HG03175 (cell line): ENCODE measurements at regions not wholly inside any gene's neighbourhood (a gene's known extent, or its start where the extent isn't known, plus 50 kb on each side); places are given as distances from the start of the nearest gene placed in this dataset.

Source experiments
- ATAC-seq: cut with Tn5 transposase; IDR thresholded peaks from one replicate; pipeline ENCODE4 v1.9.1; 2021; ENCODE audit warnings: mild to moderate bottlenecking, moderate library complexity; ENCODE audit not compliant: unreplicated experiment

- no peak for ATAC-seq
Observed at GRCh38 chr7:38069052-38069451, 109.0 kb upstream of the STARD3NL start.

- peak; percentile 64 for ATAC-seq
Observed at GRCh38 chr7:38070718-38071117, 107.3 kb upstream of the STARD3NL start.

DNA sequence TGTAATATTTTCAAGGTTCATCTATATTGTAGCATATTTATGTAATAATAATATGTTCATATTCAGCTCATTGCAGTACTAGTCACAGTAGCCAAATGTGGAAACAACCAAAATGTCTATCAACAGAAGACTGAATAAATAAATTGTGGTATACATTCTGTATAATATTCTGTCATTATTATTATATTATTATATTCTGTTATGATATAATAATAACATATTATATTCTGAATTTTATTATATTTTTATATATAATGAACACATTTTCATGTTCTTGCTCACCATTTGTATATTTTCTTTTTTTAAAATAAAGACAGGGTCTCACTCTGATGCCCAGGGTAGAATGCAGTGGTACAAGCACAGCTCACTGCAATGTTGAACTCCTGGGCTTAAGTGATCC is 91.2 kb upstream of the STARD3NL start:
- ATAC-seq, result no peak

GRCh38 chr7:38102507-38102906 is 75.5 kb upstream of the STARD3NL start:
- no peak for ATAC-seq

- ATAC-seq, result peak; percentile 75
Observed at GRCh38 chr7:38105874-38106483, 72.1 kb upstream of the STARD3NL start.

GRCh38 chr7:38107486-38107893 is 70.6 kb upstream of the STARD3NL start:
- peak; percentile 67 for ATAC-seq

DNA sequence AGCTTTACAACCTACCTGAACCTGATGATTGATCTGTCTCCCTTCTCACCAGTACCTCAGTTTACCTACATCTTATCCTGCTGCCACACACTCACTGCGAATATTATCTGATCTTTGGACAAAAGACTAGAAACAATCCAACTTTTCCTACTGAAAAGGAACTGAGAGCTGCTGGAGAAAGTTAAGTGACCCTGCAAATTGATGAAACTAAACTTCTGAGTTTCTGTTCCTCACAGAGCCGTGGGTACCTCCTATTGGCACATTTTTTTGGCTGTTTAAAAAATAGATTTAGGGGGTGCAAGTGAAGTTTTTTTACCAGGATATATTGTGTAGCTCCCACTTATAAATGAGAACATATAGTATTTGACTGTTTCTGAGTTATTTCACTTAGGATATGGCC is 66.0 kb upstream of the STARD3NL start:
- no peak for ATAC-seq

DNA sequence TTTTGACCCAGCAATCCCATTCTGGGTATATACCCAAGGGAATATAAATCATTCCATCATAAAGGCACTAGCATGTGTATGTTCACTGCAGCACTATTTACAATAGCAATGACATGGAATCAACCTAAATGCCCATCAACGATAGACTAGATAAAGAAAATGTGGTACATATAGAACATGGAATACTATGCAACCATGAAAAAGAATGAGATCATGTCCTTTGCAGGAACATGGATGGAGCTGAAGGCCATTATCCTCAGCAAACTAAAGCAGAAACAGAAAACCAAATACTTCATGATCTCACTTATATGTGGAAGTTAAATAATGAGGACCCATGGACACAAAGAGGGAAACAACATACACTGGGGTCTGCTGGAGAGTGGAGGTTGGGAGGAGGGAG is 58.0 kb upstream of the STARD3NL start:
- no peak for ATAC-seq

GRCh38 chr7:38122501-38122900 is 55.5 kb upstream of the STARD3NL start:
- ATAC-seq, result no peak

GRCh38 chr7:38123494-38123893 is 54.6 kb upstream of the STARD3NL start:
- ATAC-seq, result no peak

GRCh38 chr7:38127216-38128207 is 50.5 kb upstream of the STARD3NL start:
- no peak for ATAC-seq
